NCI-H345 treated with DMSO at 0.1 percent for 48 hours (cell line): ENCODE measurements at regions not wholly inside any gene's neighbourhood (a gene's known extent, or its start where the extent isn't known, plus 50 kb on each side); places are given as distances from the start of the nearest gene placed in this dataset.
"Not testable (repeated sequence)": the region's sequence is repeated elsewhere in the genome, so short reads cannot be mapped to it uniquely, and the experiment has no call there.

Source experiments
- DNase-seq: peaks from one replicate; lab custom pipeline; 2025; ENCODE audit not compliant: unreplicated experiment; lab: John Stamatoyannopoulos, UW

GRCh38 chr4:187387739-187388138, 607.8 kb upstream of the ZFP42 start:
- DNase-seq: no peak

- DNase-seq: no peak
Observed at GRCh38 chr4:187389420-187389819, 606.2 kb upstream of the ZFP42 start.

DNA sequence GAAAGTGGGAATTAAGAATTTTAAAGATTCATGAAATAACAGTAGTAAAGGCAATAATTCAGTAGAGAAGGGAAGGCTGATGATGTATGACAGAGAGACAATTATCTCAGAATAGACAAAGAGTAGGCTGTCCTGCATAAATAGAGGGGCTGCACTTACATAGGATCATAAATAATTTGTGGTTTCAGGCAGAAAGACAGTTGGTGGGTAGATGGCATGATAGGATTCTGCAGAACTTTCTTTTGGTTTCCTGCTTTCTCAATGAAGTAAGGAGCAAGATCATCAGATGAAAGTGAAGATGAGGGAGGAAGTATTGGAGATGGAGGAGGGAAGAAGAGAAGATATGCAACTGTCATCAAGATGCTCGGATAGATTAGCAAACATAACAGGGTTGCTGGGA, 604.9 kb upstream of the ZFP42 start:
- no peak for DNase-seq

GRCh38 chr4:187393531-187394344, 601.8 kb upstream of the ZFP42 start:
- DNase-seq: no peak

DNA sequence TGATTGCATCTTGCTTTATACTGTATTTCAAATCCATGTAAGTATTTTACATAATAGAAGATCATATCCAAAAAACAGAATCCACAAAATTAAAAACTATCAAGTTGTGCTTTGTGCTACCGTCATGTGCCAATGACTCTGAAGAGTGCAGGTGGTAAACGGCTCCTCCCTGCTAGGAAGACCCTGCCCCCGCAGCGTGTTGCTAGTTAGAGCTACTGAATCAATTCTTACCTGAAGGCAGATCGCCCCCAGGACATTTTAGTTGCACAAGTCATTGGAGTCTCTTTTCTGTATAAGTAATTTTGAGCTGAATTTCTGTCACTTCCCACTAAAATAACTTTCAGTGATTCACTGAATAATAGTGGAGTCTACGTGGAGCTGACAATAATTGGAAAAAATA, 599.5 kb upstream of the ZFP42 start:
- DNase-seq: no peak

- DNase-seq: not testable (repeated sequence)
Observed at GRCh38 chr4:187408447-187408846, 587.1 kb upstream of the ZFP42 start.

DNA sequence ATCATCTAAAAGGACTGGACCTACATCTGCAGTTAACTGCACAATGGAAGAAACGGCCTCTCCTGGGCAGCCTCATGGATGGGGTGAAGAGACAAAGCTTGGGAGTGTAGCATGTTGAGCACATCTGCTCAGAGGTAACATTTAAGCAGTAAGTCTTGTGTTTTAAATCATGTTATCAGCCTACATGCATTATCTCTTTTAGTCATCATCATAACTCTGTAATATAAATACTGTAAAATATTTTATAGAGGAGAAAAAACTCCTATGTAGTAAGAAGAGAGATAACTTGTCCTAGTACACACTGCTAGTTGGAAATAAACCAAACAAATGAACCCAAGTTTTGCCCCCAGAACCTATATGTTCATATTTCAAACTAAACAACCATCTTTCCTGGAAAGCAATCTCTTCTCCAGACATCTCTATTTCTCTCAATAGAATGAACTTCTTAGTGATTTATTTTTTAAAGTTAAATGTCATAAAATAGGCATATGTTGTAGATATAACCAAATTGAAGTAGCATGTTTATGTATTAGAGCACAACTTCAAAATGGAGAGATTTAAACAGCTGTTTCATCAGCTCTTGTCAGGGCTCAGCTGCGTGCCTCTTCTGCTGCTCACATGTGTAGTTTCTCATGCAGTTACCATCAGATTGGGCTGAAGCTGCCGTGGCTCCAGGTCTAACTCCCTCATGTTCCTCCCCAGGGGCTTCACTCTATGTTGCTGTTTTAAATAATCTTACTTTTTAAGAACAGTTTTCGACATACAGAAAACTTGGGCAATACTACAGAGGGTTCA, 581.8 kb upstream of the ZFP42 start:
- no peak for DNase-seq

GRCh38 chr4:187414716-187415115, 580.9 kb upstream of the ZFP42 start:
- DNase-seq: no peak

DNA sequence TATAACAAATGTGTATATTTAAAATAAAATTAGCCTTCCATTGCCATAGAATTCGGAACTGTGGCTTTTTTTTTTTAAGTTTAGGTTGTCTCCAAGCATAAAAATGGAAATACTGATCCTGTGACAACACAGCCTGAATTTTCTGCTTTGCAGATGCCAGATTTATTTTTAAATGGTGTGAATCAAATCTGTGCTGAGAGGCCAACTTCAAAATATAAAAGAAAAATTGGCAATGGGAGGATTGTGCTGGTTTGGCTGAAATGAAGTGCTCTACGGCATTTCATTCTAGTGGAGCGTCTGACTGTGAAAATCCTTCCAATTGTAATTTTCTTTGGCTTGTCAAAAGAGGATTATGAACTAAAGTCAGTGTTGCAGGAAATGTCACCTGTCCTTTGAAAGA, 580.3 kb upstream of the ZFP42 start:
- no peak for DNase-seq

- DNase-seq: no peak
Observed at GRCh38 chr4:187416216-187416615, 579.4 kb upstream of the ZFP42 start.

GRCh38 chr4:187417721-187418120, 577.9 kb upstream of the ZFP42 start:
- DNase-seq: no peak

- no peak for DNase-seq
Observed at GRCh38 chr4:187422655-187423054, 572.9 kb upstream of the ZFP42 start.

GRCh38 chr4:187424636-187425035, 570.9 kb upstream of the ZFP42 start:
- no peak for DNase-seq

DNA sequence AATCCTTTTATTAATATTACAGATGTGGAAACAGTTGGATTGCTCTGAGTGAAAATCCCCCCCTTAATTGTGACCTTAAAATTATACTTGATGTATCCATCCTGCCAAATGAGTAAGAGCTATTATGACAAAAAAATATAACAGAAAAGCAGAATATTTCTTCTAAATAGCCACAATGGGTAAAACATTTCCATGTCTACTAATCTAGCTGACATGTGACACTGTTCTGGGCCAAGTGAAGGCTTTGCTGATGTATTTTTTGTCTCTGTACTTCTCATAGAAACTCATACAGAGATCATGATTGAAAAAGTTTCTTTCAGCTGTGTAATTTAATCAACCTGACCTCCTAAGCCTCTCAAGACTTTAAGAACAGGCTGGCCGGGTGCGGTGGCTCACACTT, 569.1 kb upstream of the ZFP42 start:
- DNase-seq: no peak

GRCh38 chr4:187432310-187432709, 563.3 kb upstream of the ZFP42 start:
- no peak for DNase-seq

- no peak for DNase-seq
Observed at GRCh38 chr4:187433141-187433540, 562.4 kb upstream of the ZFP42 start.

- no peak for DNase-seq
Observed at GRCh38 chr4:187436251-187436650, 559.3 kb upstream of the ZFP42 start.

GRCh38 chr4:187444061-187444460, 551.5 kb upstream of the ZFP42 start:
- DNase-seq: no peak

DNA sequence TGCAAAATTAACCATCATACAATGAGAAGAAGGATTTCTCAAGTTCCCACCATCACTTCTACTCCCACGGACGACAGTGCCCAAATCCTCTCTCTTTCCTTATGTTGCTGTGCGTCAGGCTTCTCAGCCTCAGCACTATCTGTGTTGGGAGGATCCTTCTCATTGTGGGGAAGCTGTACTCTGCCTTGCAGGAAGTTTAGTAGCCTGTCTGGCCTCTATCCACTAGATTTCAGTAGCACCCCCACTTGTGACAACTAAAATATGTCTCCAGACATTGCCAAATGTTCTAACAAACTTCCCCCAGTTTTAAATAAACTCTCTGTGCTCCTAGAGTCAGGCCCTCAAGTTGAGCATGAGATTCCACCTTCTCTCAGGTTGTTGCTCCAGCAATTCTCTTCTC, 545.9 kb upstream of the ZFP42 start:
- DNase-seq: no peak

DNA sequence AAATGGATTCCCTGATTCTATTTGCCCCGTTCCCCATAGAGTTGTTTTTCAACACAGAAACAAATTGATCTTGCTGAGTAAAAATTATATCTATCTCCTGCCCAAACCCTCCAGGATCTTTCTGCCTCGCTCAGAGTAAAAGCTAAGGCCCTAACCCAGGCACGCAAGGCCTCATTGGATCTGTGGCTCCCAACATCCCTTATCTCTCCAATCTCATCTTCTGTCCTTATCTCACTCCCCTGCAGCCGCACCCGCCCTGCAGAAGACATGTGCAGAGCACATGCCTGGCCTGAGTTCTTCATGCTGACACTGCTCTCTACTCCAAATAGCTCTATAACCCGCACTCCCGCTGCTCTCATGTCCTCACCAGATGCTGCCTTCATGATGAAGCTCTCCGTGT, 543.8 kb upstream of the ZFP42 start:
- no peak for DNase-seq

- DNase-seq: no peak
Observed at GRCh38 chr4:187460016-187460415, 535.6 kb upstream of the ZFP42 start.

DNA sequence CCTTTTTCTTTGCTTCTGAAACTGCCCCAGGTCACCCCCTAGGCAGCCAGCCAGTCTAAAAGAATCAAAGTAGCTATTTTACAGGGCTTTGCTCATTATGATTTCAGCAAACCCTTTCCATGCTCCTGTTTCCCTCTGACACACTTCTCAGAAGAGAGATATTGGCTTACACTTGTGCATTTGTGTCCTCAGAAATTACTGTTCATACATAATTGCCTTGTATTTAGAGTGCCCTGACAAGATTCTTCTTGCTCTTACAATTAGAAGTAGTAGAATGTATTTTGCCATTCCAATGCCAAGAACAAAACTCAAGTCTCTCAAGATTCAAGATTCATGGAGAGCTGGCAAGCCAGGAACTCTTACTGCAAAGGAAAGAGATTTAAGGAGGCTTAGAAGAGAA, 531.0 kb upstream of the ZFP42 start:
- DNase-seq: no peak
